ENCODE measurements at regions not wholly inside any gene's neighbourhood (a gene's known extent, or its start where the extent isn't known, plus 50 kb on each side); places are given as distances from the start of the nearest gene placed in this dataset.
"Not testable (repeated sequence)": the region's sequence is repeated elsewhere in the genome, so short reads cannot be mapped to it uniquely, and the experiment has no call there.

DNA sequence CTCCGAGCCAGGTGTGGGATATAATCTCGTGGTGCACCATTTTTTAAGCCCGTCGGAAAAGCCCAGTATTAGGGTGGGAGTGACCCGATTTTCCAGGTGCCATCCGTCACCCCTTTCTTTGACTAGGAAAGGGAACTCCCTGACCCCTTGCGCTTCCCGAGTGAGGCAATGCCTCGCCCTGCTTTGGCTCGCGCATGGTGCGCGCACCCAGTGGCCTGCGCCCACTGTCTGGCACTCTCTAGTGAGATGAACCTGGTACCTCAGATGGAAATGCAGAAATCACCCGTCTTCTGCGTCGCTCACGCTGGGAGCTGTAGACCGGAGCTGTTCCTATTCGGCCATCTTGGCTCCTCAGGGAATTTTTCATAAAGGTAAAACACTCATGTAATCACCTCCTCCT lies 63.9 kb downstream of the RWDD3 start:
- not testable (repeated sequence) for H3K9ac ChIP-seq (ENCODE audit: low read length); H3K4me3 ChIP-seq (ENCODE audit: low read length); DNase-seq (ENCODE audit: low read depth); H3K36me3 ChIP-seq (ENCODE audit: control insufficient read depth, insufficient read depth, low read length, severe bottlenecking); H3K4me1 ChIP-seq (ENCODE audit: control insufficient read depth, insufficient read depth, low read length); H3K9me3 ChIP-seq (ENCODE audit: control insufficient read depth, low read length); H3K27me3 ChIP-seq (replicated peaks; ENCODE audit: control insufficient read depth, insufficient read depth, low read length)

DNA sequence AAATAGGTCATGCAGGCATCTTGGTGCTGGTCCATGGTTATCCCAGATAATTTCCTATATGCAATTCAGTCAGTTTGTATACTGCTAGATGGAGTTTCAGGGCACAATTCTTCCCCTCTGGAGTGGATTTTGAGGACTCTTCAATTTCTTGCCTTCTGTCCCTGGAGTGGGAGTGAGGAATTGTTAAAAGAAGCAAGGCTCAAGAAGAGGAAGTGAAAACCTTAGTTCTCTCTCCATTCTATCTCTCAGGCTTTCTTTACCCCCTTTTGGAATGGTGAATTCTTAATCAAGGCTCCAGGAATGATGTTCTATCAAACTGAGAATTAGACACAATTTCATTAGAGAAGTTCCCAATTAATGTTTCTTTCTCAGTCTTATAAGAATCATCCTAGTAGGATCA lies 67.1 kb downstream of the RWDD3 start:
- no peaks in the 10 kb centered on the region for H3K27me3 ChIP-seq (replicated peaks; ENCODE audit: control insufficient read depth, insufficient read depth, low read length)
- H3K9me3 ChIP-seq (ENCODE audit: control insufficient read depth, low read length) = no peaks in the 10 kb centered on the region
- H3K4me3 ChIP-seq (ENCODE audit: low read length) = no peak overlapping the region
- H3K9ac ChIP-seq (ENCODE audit: low read length) = no peak overlapping the region
- no peaks in the 10 kb centered on the region for H3K36me3 ChIP-seq (ENCODE audit: control insufficient read depth, insufficient read depth, low read length, severe bottlenecking)
- no peak for DNase-seq (ENCODE audit: low read depth)
- no peaks in the 10 kb centered on the region for H3K4me1 ChIP-seq (ENCODE audit: control insufficient read depth, insufficient read depth, low read length)

DNA sequence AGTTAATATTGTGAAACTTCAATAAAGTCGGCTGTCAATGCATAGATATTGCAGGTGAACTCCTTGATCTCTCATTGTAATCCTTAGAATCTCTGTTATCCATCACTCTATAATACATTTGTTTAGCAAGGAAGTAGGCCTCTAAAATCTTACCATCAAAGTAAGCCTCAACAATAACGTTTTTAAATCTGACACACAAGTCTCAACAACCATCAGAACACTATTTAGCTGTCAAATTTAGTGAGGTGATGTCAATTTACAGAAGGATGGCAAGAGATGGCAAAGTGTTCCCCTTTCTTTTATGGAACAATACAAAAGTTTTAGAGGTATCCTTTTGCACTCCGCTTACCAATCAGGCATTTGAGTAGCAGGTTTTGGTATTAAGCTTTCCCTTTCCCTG lies 67.6 kb downstream of the RWDD3 start:
- Histone ChIP-seq H3K9ac (ENCODE audit: low read length) (no peak overlapping the region), H3K9me3 (ENCODE audit: control insufficient read depth, low read length) (no peaks in the 10 kb centered on the region), H3K4me3 (ENCODE audit: low read length) (no peak overlapping the region), H3K27me3 (replicated peaks; ENCODE audit: control insufficient read depth, insufficient read depth, low read length) (no peaks in the 10 kb centered on the region), H3K4me1 (ENCODE audit: control insufficient read depth, insufficient read depth, low read length) (no peaks in the 10 kb centered on the region), H3K36me3 (ENCODE audit: control insufficient read depth, insufficient read depth, low read length, severe bottlenecking) (no peaks in the 10 kb centered on the region)
- no peak for DNase-seq (ENCODE audit: low read depth)

DNA sequence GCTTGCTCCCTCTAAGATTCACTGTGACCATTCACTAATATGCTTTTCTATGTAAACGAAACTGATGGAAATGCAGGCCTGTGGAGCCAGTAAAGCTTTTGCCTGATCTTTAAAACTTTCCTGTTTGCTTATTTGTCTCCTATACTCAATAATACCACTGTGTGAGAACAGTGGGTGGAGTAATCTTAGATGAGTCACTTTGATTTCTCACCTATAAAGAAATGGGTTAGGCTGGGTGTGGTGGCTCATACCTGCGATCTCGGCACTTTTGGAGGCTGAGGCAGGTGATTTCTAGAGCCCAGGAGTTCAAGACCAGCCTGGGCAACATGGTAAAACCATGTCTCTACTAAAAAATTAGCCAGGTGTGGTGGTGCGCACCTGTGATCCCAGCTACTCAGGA lies 70.8 kb downstream of the RWDD3 start:
- H3K4me1 ChIP-seq (ENCODE audit: control insufficient read depth, insufficient read depth, low read length) = peaks cover 7% of the 10 kb centered on the region
- H3K9ac ChIP-seq (ENCODE audit: low read length) = no peak overlapping the region
- H3K27me3 ChIP-seq (replicated peaks; ENCODE audit: control insufficient read depth, insufficient read depth, low read length) = no peaks in the 10 kb centered on the region
- H3K4me3 ChIP-seq (ENCODE audit: low read length) = no peak overlapping the region
- no peak for DNase-seq (ENCODE audit: low read depth)
- H3K36me3 ChIP-seq (ENCODE audit: control insufficient read depth, insufficient read depth, low read length, severe bottlenecking) = no peaks in the 10 kb centered on the region
- H3K9me3 ChIP-seq (ENCODE audit: control insufficient read depth, low read length) = no peaks in the 10 kb centered on the region

DNA sequence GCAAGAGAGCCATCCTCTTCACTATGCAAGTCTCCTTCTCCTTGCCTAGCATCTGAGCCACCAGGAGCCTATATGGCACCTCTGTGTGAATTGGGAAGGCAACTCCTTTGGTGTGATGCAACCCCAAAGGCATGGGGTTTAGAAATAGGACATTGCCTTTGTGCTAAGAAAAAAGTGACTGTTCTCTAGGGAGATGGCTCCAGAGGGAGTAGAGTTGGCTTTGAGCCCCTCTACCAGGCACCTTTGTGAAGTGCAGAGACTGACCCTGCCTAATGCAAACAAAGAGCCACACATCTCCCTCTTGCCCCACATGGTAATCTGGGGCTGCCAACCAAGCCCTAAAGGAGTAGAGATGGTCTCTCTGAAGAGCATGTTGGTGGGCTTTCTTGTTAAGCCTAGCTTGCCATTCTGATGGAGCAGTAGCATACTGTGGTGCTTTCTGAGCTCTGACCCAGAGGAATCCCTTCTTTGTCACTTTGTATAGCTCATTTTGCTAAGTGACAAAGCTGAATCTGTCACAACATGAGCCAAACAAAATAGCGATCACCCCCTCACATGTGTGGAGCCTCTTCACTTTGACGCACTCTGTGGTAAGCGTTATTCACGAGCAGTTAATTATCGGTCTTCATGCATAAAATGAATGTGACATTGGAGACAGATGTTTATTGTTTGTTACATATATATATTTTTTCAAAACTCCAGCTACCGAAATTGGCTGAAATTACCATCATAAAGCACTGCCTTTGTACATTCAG lies 74.4 kb downstream of the RWDD3 start:
- Histone ChIP-seq H3K36me3 (ENCODE audit: control insufficient read depth, insufficient read depth, low read length, severe bottlenecking) (no peaks in the 10 kb centered on the region), H3K27me3 (replicated peaks; ENCODE audit: control insufficient read depth, insufficient read depth, low read length) (no peaks in the 10 kb centered on the region), H3K4me3 (ENCODE audit: low read length) (no peak overlapping the region), H3K4me1 (ENCODE audit: control insufficient read depth, insufficient read depth, low read length) (peaks cover 7% of the 10 kb centered on the region), H3K9me3 (ENCODE audit: control insufficient read depth, low read length) (no peaks in the 10 kb centered on the region), H3K9ac (ENCODE audit: low read length) (no peak overlapping the region)
- DNase-seq (ENCODE audit: low read depth) = no peak

DNA sequence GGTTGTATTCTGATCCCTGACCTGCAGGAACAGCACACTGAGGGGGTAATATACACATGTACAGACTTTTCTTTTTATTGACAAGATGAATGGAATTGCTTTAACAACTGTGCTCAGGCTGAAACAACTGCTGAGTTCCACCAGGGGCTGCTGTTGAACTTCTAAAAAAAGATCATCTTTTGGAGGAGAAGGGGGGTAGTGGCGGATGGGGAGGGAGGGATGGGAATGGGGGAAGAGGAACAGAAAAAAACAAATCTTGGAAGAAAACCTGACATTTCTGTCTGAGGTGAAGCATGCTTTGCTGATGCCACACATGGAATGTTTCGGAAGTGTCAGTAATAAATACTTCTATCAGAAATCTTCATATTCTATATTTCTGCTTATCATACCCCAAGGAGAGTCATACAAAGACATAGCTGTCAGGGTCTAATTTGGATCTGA lies 75.0 kb downstream of the RWDD3 start:
- H3K9me3 ChIP-seq (ENCODE audit: control insufficient read depth, low read length) = no peaks in the 10 kb centered on the region
- no peaks in the 10 kb centered on the region for H3K36me3 ChIP-seq (ENCODE audit: control insufficient read depth, insufficient read depth, low read length, severe bottlenecking)
- no peaks in the 10 kb centered on the region for H3K27me3 ChIP-seq (replicated peaks; ENCODE audit: control insufficient read depth, insufficient read depth, low read length)
- DNase-seq (ENCODE audit: low read depth) = peak; percentile 41
- H3K9ac ChIP-seq (ENCODE audit: low read length) = no peak overlapping the region
- peaks cover 7% of the 10 kb centered on the region for H3K4me1 ChIP-seq (ENCODE audit: control insufficient read depth, insufficient read depth, low read length)
- no peak overlapping the region for H3K4me3 ChIP-seq (ENCODE audit: low read length)

DNA sequence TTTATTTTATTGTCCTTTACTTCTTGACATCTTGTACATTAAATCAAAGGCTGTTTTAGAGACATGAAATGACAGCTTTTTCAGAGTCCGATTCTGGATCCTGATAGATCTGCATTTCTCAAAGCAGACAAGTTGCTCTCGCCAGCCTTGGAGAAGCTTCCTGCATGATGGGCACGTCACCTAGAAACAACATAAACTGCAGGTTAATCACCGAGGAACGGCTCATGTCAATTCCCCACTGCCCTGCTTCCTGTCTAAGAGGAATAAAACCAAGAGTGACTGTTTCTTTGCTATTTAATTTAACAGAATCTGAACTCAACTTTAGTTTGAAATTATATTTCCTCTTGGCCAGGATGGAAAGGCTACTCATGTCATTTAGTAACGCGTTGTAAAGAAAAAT lies 77.0 kb downstream of the RWDD3 start:
- Histone ChIP-seq H3K36me3 (ENCODE audit: control insufficient read depth, insufficient read depth, low read length, severe bottlenecking) (no peaks in the 10 kb centered on the region), H3K9me3 (ENCODE audit: control insufficient read depth, low read length) (no peaks in the 10 kb centered on the region), H3K27me3 (replicated peaks; ENCODE audit: control insufficient read depth, insufficient read depth, low read length) (no peaks in the 10 kb centered on the region), H3K4me1 (ENCODE audit: control insufficient read depth, insufficient read depth, low read length) (peaks cover 7% of the 10 kb centered on the region), H3K9ac (ENCODE audit: low read length) (no peak overlapping the region), H3K4me3 (ENCODE audit: low read length) (no peak overlapping the region)
- no peak for DNase-seq (ENCODE audit: low read depth)

DNA sequence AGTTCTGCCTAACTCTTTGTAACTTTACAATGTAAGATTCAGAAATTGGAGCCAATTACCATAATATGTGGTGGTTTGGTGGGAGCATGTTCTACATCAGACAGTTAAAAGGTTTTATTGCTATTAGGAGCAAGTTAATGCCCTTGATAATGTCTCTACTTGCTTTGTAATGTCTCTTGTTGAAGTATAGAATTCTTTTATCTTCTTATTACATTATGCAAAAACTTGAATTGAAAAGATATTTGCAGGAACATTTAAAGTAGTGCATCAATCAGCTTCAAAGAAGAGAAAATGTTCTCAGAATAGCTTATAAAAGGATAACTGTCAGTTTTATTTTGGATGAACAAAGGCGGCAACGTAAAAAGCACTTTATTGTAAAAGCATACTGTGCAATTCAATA lies 77.8 kb downstream of the RWDD3 start:
- no peak overlapping the region for H3K9ac ChIP-seq (ENCODE audit: low read length)
- DNase-seq (ENCODE audit: low read depth) = no peak
- H3K4me1 ChIP-seq (ENCODE audit: control insufficient read depth, insufficient read depth, low read length) = peaks cover 7% of the 10 kb centered on the region
- H3K9me3 ChIP-seq (ENCODE audit: control insufficient read depth, low read length) = no peaks in the 10 kb centered on the region
- no peaks in the 10 kb centered on the region for H3K36me3 ChIP-seq (ENCODE audit: control insufficient read depth, insufficient read depth, low read length, severe bottlenecking)
- H3K27me3 ChIP-seq (replicated peaks; ENCODE audit: control insufficient read depth, insufficient read depth, low read length) = no peaks in the 10 kb centered on the region
- H3K4me3 ChIP-seq (ENCODE audit: low read length) = no peak overlapping the region

DNA sequence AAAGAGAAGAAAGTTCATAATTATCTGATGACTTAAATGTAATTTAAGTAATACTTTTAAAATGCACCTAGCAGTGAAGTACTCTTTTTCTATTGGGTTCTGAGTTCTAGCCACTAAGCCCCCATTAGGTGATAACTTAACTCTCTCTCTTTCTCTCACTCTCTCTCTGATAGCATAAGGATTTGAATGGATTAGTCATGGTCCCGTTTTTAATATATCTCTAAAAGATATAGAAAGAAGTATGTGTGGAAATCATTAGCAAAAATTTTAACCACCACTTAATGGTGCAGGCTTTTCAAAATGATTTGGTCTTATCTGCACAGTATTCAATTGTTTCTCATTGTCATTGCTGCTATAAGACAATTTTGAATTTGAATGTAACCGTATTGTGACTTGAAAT lies 78.2 kb downstream of the RWDD3 start:
- no peak overlapping the region for H3K4me3 ChIP-seq (ENCODE audit: low read length)
- no peaks in the 10 kb centered on the region for H3K27me3 ChIP-seq (replicated peaks; ENCODE audit: control insufficient read depth, insufficient read depth, low read length)
- no peaks in the 10 kb centered on the region for H3K36me3 ChIP-seq (ENCODE audit: control insufficient read depth, insufficient read depth, low read length, severe bottlenecking)
- H3K9me3 ChIP-seq (ENCODE audit: control insufficient read depth, low read length) = no peaks in the 10 kb centered on the region
- DNase-seq (ENCODE audit: low read depth) = no peak
- peaks cover 7% of the 10 kb centered on the region for H3K4me1 ChIP-seq (ENCODE audit: control insufficient read depth, insufficient read depth, low read length)
- no peak overlapping the region for H3K9ac ChIP-seq (ENCODE audit: low read length)

DNA sequence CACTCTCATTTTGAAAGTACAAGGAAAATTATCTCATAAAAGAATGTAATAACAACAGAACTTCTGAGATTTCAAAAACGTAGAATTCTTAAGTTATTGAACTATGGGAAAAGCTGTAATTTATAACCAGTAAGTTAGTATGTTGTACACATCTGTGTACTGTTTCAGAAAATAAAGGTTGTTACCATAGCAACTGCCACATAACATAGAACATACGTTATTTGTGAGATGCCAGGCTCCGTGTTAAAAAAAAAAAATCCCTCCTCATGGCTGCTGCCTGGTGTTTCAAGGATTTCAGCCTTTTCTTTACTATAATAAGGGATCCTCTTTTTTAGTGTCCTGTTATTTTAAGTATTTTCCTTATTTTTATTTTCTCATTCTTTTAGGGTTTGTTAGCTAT lies 79.5 kb downstream of the RWDD3 start:
- Histone ChIP-seq H3K27me3 (replicated peaks; ENCODE audit: control insufficient read depth, insufficient read depth, low read length) (peaks cover 2% of the 10 kb centered on the region), H3K4me1 (ENCODE audit: control insufficient read depth, insufficient read depth, low read length) (peaks cover 4% of the 10 kb centered on the region), H3K4me3 (ENCODE audit: low read length) (no peak overlapping the region), H3K9ac (ENCODE audit: low read length) (no peak overlapping the region), H3K9me3 (ENCODE audit: control insufficient read depth, low read length) (no peaks in the 10 kb centered on the region), H3K36me3 (ENCODE audit: control insufficient read depth, insufficient read depth, low read length, severe bottlenecking) (no peaks in the 10 kb centered on the region)
- no peak for DNase-seq (ENCODE audit: low read depth)

DNA sequence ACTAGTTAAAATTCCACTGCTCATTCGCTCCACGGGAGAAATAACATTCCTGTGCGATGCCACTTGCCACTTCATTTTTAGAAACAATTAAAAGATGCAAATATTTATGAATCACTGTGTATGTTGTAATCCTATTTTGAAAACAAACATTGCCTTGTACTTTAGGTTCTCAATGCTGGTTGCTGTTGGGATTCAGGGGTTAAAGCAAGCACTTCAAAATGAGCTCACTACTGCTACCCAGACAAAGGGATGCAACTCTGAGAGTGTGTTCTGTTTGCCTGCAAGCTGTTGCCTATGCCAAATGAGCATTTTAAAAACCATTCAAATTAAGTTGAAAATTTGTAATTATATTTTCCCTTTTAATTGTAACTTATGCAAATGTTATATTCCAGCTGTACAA lies 87.5 kb downstream of the RWDD3 start:
- peaks cover 2% of the 10 kb centered on the region for H3K27me3 ChIP-seq (replicated peaks; ENCODE audit: control insufficient read depth, insufficient read depth, low read length)
- H3K9ac ChIP-seq (ENCODE audit: low read length) = no peak overlapping the region
- peak overlapping the region; percentile 17 for H3K4me3 ChIP-seq (ENCODE audit: low read length)
- no peaks in the 10 kb centered on the region for H3K36me3 ChIP-seq (ENCODE audit: control insufficient read depth, insufficient read depth, low read length, severe bottlenecking)
- H3K4me1 ChIP-seq (ENCODE audit: control insufficient read depth, insufficient read depth, low read length) = peaks cover 12% of the 10 kb centered on the region
- no peak for DNase-seq (ENCODE audit: low read depth)
- no peaks in the 10 kb centered on the region for H3K9me3 ChIP-seq (ENCODE audit: control insufficient read depth, low read length)

DNA sequence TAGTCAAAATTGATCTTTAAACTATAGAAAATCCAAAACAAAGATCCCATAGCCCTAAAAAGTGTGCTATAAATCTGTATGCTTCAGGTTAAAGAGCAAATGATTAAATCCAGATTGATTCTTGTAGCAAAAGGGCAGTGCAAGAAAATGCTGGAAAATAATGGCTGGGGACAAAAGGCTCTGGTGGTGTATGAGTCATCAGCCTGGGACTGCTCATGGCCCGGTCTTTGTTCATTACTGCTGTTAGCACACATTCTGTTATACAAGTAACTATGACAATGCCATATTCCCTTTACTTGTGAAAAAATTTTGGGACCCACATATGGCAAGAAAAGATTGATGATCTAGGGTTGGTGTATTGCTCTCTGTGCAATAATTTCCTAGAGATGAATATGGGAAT lies 89.1 kb downstream of the RWDD3 start:
- Histone ChIP-seq H3K9me3 (ENCODE audit: control insufficient read depth, low read length) (no peaks in the 10 kb centered on the region), H3K36me3 (ENCODE audit: control insufficient read depth, insufficient read depth, low read length, severe bottlenecking) (no peaks in the 10 kb centered on the region), H3K4me1 (ENCODE audit: control insufficient read depth, insufficient read depth, low read length) (peaks cover 12% of the 10 kb centered on the region), H3K27me3 (replicated peaks; ENCODE audit: control insufficient read depth, insufficient read depth, low read length) (no peaks in the 10 kb centered on the region), H3K4me3 (ENCODE audit: low read length) (no peak overlapping the region), H3K9ac (ENCODE audit: low read length) (no peak overlapping the region)
- DNase-seq (ENCODE audit: low read depth) = no peak

Data from adipocyte (in vitro differentiated cells).